SK-N-MC (cell line): ENCODE measurements at regions not wholly inside any gene's neighbourhood (a gene's known extent, or its start where the extent isn't known, plus 50 kb on each side); places are given as distances from the start of the nearest gene placed in this dataset.

Experiments
- EZH2 ChIP-seq: fragments of 200-600 bp; sonication (generic); IDR thresholded peaks from one replicate; pipeline ENCODE4 v1.6.1; 2017; ENCODE audit warnings: antibody characterized with exemption
- POLR2AphosphoS5 ChIP-seq: IDR thresholded peaks from 2 replicates; pipeline ENCODE4 v1.6.1; 2012; ENCODE audit warnings: mild to moderate bottlenecking, low read depth, low read length, borderline replicate concordance

GRCh38 chr6:100099189-100100074, 105.4 kb upstream of the MCHR2 start:
- TF ChIP-seq POLR2AphosphoS5 (no peak), EZH2 (no peak)
